SJCRH30 (cell line): ENCODE measurements at regions not wholly inside any gene's neighbourhood (a gene's known extent, or its start where the extent isn't known, plus 50 kb on each side); places are given as distances from the start of the nearest gene placed in this dataset.

Source experiments
- DNase-seq, 2 experiments: peaks; one replicate each; pipeline ENCODE4 v3.0.0-alpha.2; 2015 to 2020
- H3K27ac ChIP-seq: fragments of 250-450 bp; sonication (Bioruptor Pico); 2 replicates; pipeline ENCODE4 v1.5.1; 2020; ENCODE audit warnings: mild to moderate bottlenecking, moderate library complexity
- H3K27me3 ChIP-seq: fragments of 250-450 bp; sonication (Bioruptor Pico); 2 replicates; pipeline ENCODE4 v1.5.1; 2020; ENCODE audit warnings: mild to moderate bottlenecking, moderate library complexity
- H3K36me3 ChIP-seq: fragments of 250-450 bp; sonication (Bioruptor Pico); 2 replicates; pipeline ENCODE4 v1.5.1; 2020; ENCODE audit warnings: mild to moderate bottlenecking, moderate library complexity
- H3K4me1 ChIP-seq: fragments of 250-450 bp; sonication (Bioruptor Pico); 2 replicates; pipeline ENCODE4 v1.5.1; 2020; ENCODE audit warnings: mild to moderate bottlenecking, moderate library complexity
- H3K4me3 ChIP-seq: fragments of 250-450 bp; sonication (Bioruptor Pico); 2 replicates; pipeline ENCODE4 v1.5.1; 2020; ENCODE audit warnings: mild to moderate bottlenecking, moderate library complexity
- H3K9me3 ChIP-seq: fragments of 250-450 bp; sonication (Bioruptor Pico); replicated peaks from 2 replicates; pipeline ENCODE4 v1.5.1; 2020; ENCODE audit warnings: mild to moderate bottlenecking, moderate library complexity

- Histone ChIP-seq H3K27ac (no peak overlapping the region), H3K9me3 (no peaks in the 10 kb centered on the region; the same call in 1 of the 2 replicates), H3K27me3 (no peaks in the 10 kb centered on the region), H3K4me1 (no peaks in the 10 kb centered on the region), H3K36me3 (no peaks in the 10 kb centered on the region), H3K4me3 (no peak overlapping the region)
- DNase-seq = no peak
Observed at GRCh38 chr2:7660816-7661215, 743.6 kb downstream of the RNF144A start.

- Histone ChIP-seq H3K9me3 (no peaks in the 10 kb centered on the region; the same call in 1 of the 2 replicates), H3K27ac (no peak overlapping the region), H3K4me3 (no peak overlapping the region), H3K36me3 (no peaks in the 10 kb centered on the region), H3K27me3 (no peaks in the 10 kb centered on the region), H3K4me1 (no peaks in the 10 kb centered on the region)
- no peak for DNase-seq
Observed at GRCh38 chr2:7661502-7661901, 744.3 kb downstream of the RNF144A start.

GRCh38 chr2:7665880-7666279 lies 748.7 kb downstream of the RNF144A start:
- no peaks in the 10 kb centered on the region for H3K9me3 ChIP-seq
- no peak overlapping the region for H3K4me3 ChIP-seq
- H3K4me1 ChIP-seq = no peaks in the 10 kb centered on the region
- no peak for DNase-seq
- H3K27me3 ChIP-seq = no peaks in the 10 kb centered on the region
- H3K27ac ChIP-seq = no peak overlapping the region
- H3K36me3 ChIP-seq = no peaks in the 10 kb centered on the region

- Histone ChIP-seq H3K4me3 (no peak overlapping the region), H3K27ac (no peak overlapping the region), H3K27me3 (no peaks in the 10 kb centered on the region), H3K9me3 (no peaks in the 10 kb centered on the region), H3K36me3 (no peaks in the 10 kb centered on the region), H3K4me1 (no peaks in the 10 kb centered on the region)
- DNase-seq = no peak
Observed at GRCh38 chr2:7666596-7667259, 749.5 kb downstream of the RNF144A start.

GRCh38 chr2:7667260-7667757 lies 750.1 kb downstream of the RNF144A start:
- Histone ChIP-seq H3K4me3 (no peak overlapping the region), H3K4me1 (no peaks in the 10 kb centered on the region), H3K27ac (no peak overlapping the region), H3K27me3 (no peaks in the 10 kb centered on the region), H3K9me3 (no peaks in the 10 kb centered on the region), H3K36me3 (no peaks in the 10 kb centered on the region)
- no peak for DNase-seq

- Histone ChIP-seq H3K9me3 (no peaks in the 10 kb centered on the region), H3K36me3 (no peaks in the 10 kb centered on the region), H3K27me3 (no peaks in the 10 kb centered on the region; the same call in 1 of the 2 replicates), H3K4me3 (no peak overlapping the region), H3K4me1 (no peaks in the 10 kb centered on the region), H3K27ac (no peak overlapping the region)
- DNase-seq = no peak
Observed at GRCh38 chr2:7670905-7671641, 753.9 kb downstream of the RNF144A start.

GRCh38 chr2:7672027-7672684 lies 754.9 kb downstream of the RNF144A start:
- H3K4me3 ChIP-seq = no peak overlapping the region
- no peaks in the 10 kb centered on the region for H3K36me3 ChIP-seq
- peak; percentile 56 to 80 for DNase-seq
- H3K4me1 ChIP-seq = no peaks in the 10 kb centered on the region
- no peaks in the 10 kb centered on the region for H3K9me3 ChIP-seq
- no peak overlapping the region for H3K27ac ChIP-seq
- no peaks in the 10 kb centered on the region; the same call in 1 of the 2 replicates for H3K27me3 ChIP-seq

- no peak overlapping the region for H3K4me3 ChIP-seq
- H3K9me3 ChIP-seq = no peaks in the 10 kb centered on the region
- H3K36me3 ChIP-seq = no peaks in the 10 kb centered on the region
- no peak overlapping the region for H3K27ac ChIP-seq
- H3K4me1 ChIP-seq = no peaks in the 10 kb centered on the region
- DNase-seq = no peak
- H3K27me3 ChIP-seq = no peaks in the 10 kb centered on the region; the same call in 1 of the 2 replicates
Observed at GRCh38 chr2:7672685-7673071, 755.5 kb downstream of the RNF144A start.

GRCh38 chr2:7673101-7673500 lies 755.9 kb downstream of the RNF144A start:
- Histone ChIP-seq H3K27me3 (no peaks in the 10 kb centered on the region; the same call in 1 of the 2 replicates), H3K27ac (no peak overlapping the region), H3K9me3 (no peaks in the 10 kb centered on the region), H3K4me1 (no peaks in the 10 kb centered on the region), H3K36me3 (no peaks in the 10 kb centered on the region), H3K4me3 (no peak overlapping the region)
- no peak for DNase-seq

GRCh38 chr2:7673853-7674252 lies 756.6 kb downstream of the RNF144A start:
- no peak for DNase-seq
- H3K4me3 ChIP-seq = no peak overlapping the region
- H3K36me3 ChIP-seq = no peaks in the 10 kb centered on the region
- H3K4me1 ChIP-seq = no peaks in the 10 kb centered on the region
- no peak overlapping the region for H3K27ac ChIP-seq
- no peaks in the 10 kb centered on the region for H3K9me3 ChIP-seq
- no peaks in the 10 kb centered on the region; the same call in 1 of the 2 replicates for H3K27me3 ChIP-seq

- H3K4me3 ChIP-seq = no peak overlapping the region
- no peaks in the 10 kb centered on the region for H3K4me1 ChIP-seq
- H3K27me3 ChIP-seq = no peaks in the 10 kb centered on the region; the same call in 1 of the 2 replicates
- no peaks in the 10 kb centered on the region for H3K9me3 ChIP-seq
- H3K36me3 ChIP-seq = no peaks in the 10 kb centered on the region
- DNase-seq = no peak
- no peak overlapping the region for H3K27ac ChIP-seq
Observed at GRCh38 chr2:7674606-7675005, 757.4 kb downstream of the RNF144A start.

GRCh38 chr2:7676714-7677113 lies 759.5 kb downstream of the RNF144A start:
- no peaks in the 10 kb centered on the region; the same call in 1 of the 2 replicates for H3K27me3 ChIP-seq
- H3K36me3 ChIP-seq = no peaks in the 10 kb centered on the region
- H3K27ac ChIP-seq = no peak overlapping the region
- H3K4me3 ChIP-seq = no peak overlapping the region
- peak; percentile 7 to 20 for DNase-seq
- no peaks in the 10 kb centered on the region for H3K4me1 ChIP-seq
- H3K9me3 ChIP-seq = no peaks in the 10 kb centered on the region

GRCh38 chr2:7681881-7682461 lies 764.8 kb downstream of the RNF144A start:
- no peak overlapping the region for H3K27ac ChIP-seq
- no peak for DNase-seq
- no peaks in the 10 kb centered on the region for H3K4me1 ChIP-seq
- H3K4me3 ChIP-seq = no peak overlapping the region
- H3K27me3 ChIP-seq = no peaks in the 10 kb centered on the region
- H3K9me3 ChIP-seq = no peaks in the 10 kb centered on the region
- no peaks in the 10 kb centered on the region for H3K36me3 ChIP-seq

- no peak overlapping the region for H3K4me3 ChIP-seq
- no peaks in the 10 kb centered on the region for H3K27me3 ChIP-seq
- no peak for DNase-seq
- H3K36me3 ChIP-seq = no peaks in the 10 kb centered on the region
- H3K27ac ChIP-seq = no peak overlapping the region
- no peaks in the 10 kb centered on the region for H3K4me1 ChIP-seq
- no peaks in the 10 kb centered on the region for H3K9me3 ChIP-seq
Observed at GRCh38 chr2:7683196-7683595, 766.0 kb downstream of the RNF144A start.

- Histone ChIP-seq H3K27me3 (no peaks in the 10 kb centered on the region), H3K27ac (no peak overlapping the region), H3K9me3 (no peaks in the 10 kb centered on the region), H3K4me1 (no peaks in the 10 kb centered on the region), H3K36me3 (no peaks in the 10 kb centered on the region), H3K4me3 (no peak overlapping the region)
- no peak for DNase-seq
Observed at GRCh38 chr2:7683708-7684107, 766.5 kb downstream of the RNF144A start.
